ENCODE measurements at regions not wholly inside any gene's neighbourhood (a gene's known extent, or its start where the extent isn't known, plus 50 kb on each side); places are given as distances from the start of the nearest gene placed in this dataset.

DNA sequence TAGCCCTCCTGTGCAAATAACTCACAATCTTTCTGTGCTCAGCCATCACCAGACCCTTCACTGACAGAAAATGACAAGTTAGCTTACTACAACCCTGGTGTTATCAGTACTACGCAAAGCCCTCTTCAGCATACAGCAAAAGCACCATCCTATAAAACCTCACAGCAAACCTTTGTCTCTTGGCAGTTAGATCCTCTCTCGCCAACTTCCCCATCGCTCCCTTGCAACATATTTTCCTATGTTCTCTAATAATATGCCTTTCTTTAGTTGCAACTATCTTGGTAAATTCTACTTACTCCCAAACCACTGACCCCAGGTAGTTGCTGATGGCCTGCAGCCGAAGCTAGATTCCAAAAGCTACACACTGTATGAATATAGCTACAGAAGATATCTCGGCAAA, 856.9 kb upstream of the FRG1 start:
- TF ChIP-seq, protein P1, sequence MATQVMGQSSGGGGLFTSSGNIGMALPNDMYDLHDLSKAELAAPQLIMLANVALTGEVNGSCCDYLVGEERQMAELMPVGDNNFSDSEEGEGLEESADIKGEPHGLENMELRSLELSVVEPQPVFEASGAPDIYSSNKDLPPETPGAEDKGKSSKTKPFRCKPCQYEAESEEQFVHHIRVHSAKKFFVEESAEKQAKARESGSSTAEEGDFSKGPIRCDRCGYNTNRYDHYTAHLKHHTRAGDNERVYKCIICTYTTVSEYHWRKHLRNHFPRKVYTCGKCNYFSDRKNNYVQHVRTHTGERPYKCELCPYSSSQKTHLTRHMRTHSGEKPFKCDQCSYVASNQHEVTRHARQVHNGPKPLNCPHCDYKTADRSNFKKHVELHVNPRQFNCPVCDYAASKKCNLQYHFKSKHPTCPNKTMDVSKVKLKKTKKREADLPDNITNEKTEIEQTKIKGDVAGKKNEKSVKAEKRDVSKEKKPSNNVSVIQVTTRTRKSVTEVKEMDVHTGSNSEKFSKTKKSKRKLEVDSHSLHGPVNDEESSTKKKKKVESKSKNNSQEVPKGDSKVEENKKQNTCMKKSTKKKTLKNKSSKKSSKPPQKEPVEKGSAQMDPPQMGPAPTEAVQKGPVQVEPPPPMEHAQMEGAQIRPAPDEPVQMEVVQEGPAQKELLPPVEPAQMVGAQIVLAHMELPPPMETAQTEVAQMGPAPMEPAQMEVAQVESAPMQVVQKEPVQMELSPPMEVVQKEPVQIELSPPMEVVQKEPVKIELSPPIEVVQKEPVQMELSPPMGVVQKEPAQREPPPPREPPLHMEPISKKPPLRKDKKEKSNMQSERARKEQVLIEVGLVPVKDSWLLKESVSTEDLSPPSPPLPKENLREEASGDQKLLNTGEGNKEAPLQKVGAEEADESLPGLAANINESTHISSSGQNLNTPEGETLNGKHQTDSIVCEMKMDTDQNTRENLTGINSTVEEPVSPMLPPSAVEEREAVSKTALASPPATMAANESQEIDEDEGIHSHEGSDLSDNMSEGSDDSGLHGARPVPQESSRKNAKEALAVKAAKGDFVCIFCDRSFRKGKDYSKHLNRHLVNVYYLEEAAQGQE (IDR thresholded peaks at IDR 0.05; ENCODE audit: insufficient read depth in 1 of 2, low read depth in 2 of 2, low read length in 1 of 2), result no peak
- TF ChIP-seq TCF7L2 (IDR thresholded peaks at IDR 0.05; ENCODE audit: low read depth, low read length) (no peak), SIN3A (IDR thresholded peaks at IDR 0.05; ENCODE audit: borderline replicate concordance, insufficient read depth, low read depth, low read length) (no peak), POLR2AphosphoS5 (IDR thresholded peaks at IDR 0.05; ENCODE audit: low read depth, low read length) (no peak)
- TF ChIP-seq, protein P2, sequence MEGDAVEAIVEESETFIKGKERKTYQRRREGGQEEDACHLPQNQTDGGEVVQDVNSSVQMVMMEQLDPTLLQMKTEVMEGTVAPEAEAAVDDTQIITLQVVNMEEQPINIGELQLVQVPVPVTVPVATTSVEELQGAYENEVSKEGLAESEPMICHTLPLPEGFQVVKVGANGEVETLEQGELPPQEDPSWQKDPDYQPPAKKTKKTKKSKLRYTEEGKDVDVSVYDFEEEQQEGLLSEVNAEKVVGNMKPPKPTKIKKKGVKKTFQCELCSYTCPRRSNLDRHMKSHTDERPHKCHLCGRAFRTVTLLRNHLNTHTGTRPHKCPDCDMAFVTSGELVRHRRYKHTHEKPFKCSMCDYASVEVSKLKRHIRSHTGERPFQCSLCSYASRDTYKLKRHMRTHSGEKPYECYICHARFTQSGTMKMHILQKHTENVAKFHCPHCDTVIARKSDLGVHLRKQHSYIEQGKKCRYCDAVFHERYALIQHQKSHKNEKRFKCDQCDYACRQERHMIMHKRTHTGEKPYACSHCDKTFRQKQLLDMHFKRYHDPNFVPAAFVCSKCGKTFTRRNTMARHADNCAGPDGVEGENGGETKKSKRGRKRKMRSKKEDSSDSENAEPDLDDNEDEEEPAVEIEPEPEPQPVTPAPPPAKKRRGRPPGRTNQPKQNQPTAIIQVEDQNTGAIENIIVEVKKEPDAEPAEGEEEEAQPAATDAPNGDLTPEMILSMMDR (IDR thresholded peaks at IDR 0.05), result no peak
